ENCODE measurements at regions not wholly inside any gene's neighbourhood (a gene's known extent, or its start where the extent isn't known, plus 50 kb on each side); places are given as distances from the start of the nearest gene placed in this dataset.

- 70% methylated on average over 1 of the region's 1 CpG for WGBS
- Histone ChIP-seq H3K4me3 (no peak overlapping the region), H3K9me3 (no peaks in the 10 kb centered on the region), H3K27me3 (replicated peaks; ENCODE audit: insufficient read depth) (no peaks in the 10 kb centered on the region), H3K36me3 (no peaks in the 10 kb centered on the region), H3K27ac (no peak overlapping the region), H3K4me1 (replicated peaks) (no peaks in the 10 kb centered on the region)
- no peak for TF ChIP-seq CTCF (IDR thresholded peaks at IDR 0.05)
- TF ChIP-seq POLR2AphosphoS5 (IDR thresholded peaks at IDR 0.05) = no peak
- TF ChIP-seq POLR2A (IDR thresholded peaks at IDR 0.05) = no peak
- intact Hi-C loops (cut with DNase I) = no loop called here
- DNase-seq (ENCODE audit: low spot score) = no peak
These were observed 1158.4 kb upstream of the AUTS2 start for GRCh38 chr7:68439897-68440296.

- Histone ChIP-seq H3K4me3 (no peak overlapping the region), H3K9me3 (no peaks in the 10 kb centered on the region), H3K27me3 (replicated peaks; ENCODE audit: insufficient read depth) (no peaks in the 10 kb centered on the region), H3K27ac (no peak overlapping the region), H3K36me3 (no peaks in the 10 kb centered on the region), H3K4me1 (replicated peaks) (no peaks in the 10 kb centered on the region)
- no peak for TF ChIP-seq POLR2AphosphoS5 (IDR thresholded peaks at IDR 0.05)
- TF ChIP-seq POLR2A (IDR thresholded peaks at IDR 0.05) = no peak
- no peak for TF ChIP-seq CTCF (IDR thresholded peaks at IDR 0.05)
- DNase-seq (ENCODE audit: low spot score) = no peak
- WGBS = 35% methylated on average over 6 of the region's 6 CpGs
- intact Hi-C loops (cut with DNase I) = no loop called here
These were observed 1157.4 kb upstream of the AUTS2 start for GRCh38 chr7:68440866-68441265.

GRCh38 chr7:68441645-68442044 lies 1156.6 kb upstream of the AUTS2 start:
- Histone ChIP-seq H3K36me3 (no peaks in the 10 kb centered on the region), H3K9me3 (no peaks in the 10 kb centered on the region)
- 78% methylated on average over 8 of the region's 8 CpGs for WGBS

GRCh38 chr7:68442931-68443631 lies 1155.2 kb upstream of the AUTS2 start:
- H3K36me3 ChIP-seq = no peaks in the 10 kb centered on the region
- no peaks in the 10 kb centered on the region for H3K27me3 ChIP-seq (replicated peaks; ENCODE audit: insufficient read depth)
- WGBS = 71% methylated on average over 6 of the region's 6 CpGs
- H3K27ac ChIP-seq = no peak overlapping the region
- H3K4me3 ChIP-seq = no peak overlapping the region
- no peaks in the 10 kb centered on the region for H3K4me1 ChIP-seq (replicated peaks)
- TF ChIP-seq CTCF (IDR thresholded peaks at IDR 0.05) (no peak), POLR2A (IDR thresholded peaks at IDR 0.05) (no peak), POLR2AphosphoS5 (IDR thresholded peaks at IDR 0.05) (no peak)
- intact Hi-C loops (cut with DNase I) = no loop called here
- no peaks in the 10 kb centered on the region for H3K9me3 ChIP-seq
- no peak for DNase-seq (ENCODE audit: low spot score)

More at GRCh38 chr7:68441645-68442044, 1156.6 kb upstream of the AUTS2 start:
- intact Hi-C loops (cut with DNase I) = no loop called here
- no peak overlapping the region for H3K27ac ChIP-seq
- H3K27me3 ChIP-seq (replicated peaks; ENCODE audit: insufficient read depth) = no peaks in the 10 kb centered on the region
- no peak for DNase-seq (ENCODE audit: low spot score)
- no peak overlapping the region for H3K4me3 ChIP-seq
- H3K4me1 ChIP-seq (replicated peaks) = no peaks in the 10 kb centered on the region
- TF ChIP-seq POLR2AphosphoS5 (IDR thresholded peaks at IDR 0.05) (no peak), CTCF (IDR thresholded peaks at IDR 0.05) (no peak), POLR2A (IDR thresholded peaks at IDR 0.05) (no peak)

- no peaks in the 10 kb centered on the region for H3K27me3 ChIP-seq (replicated peaks; ENCODE audit: insufficient read depth)
- H3K36me3 ChIP-seq = no peaks in the 10 kb centered on the region
- H3K4me3 ChIP-seq = no peak overlapping the region
- H3K27ac ChIP-seq = no peak overlapping the region
- TF ChIP-seq POLR2AphosphoS5 (IDR thresholded peaks at IDR 0.05) = no peak
- TF ChIP-seq POLR2A (IDR thresholded peaks at IDR 0.05) = no peak
- no peak for TF ChIP-seq CTCF (IDR thresholded peaks at IDR 0.05)
- intact Hi-C loops (cut with DNase I) = no loop called here
- 85% methylated on average over 2 of the region's 2 CpGs for WGBS
- H3K4me1 ChIP-seq (replicated peaks) = no peaks in the 10 kb centered on the region
- no peak for DNase-seq (ENCODE audit: low spot score)
- no peaks in the 10 kb centered on the region for H3K9me3 ChIP-seq
These were observed 1154.2 kb upstream of the AUTS2 start for GRCh38 chr7:68444042-68444441.
